Type B pancreatic cell (in vitro differentiated cells): ENCODE measurements at regions not wholly inside any gene's neighbourhood (a gene's known extent, or its start where the extent isn't known, plus 50 kb on each side); places are given as distances from the start of the nearest gene placed in this dataset.

ENCODE experiments used
- DNase-seq: peaks from one replicate; pipeline ENCODE4 v3.0.0; 2021; ENCODE audit warnings: mixed read lengths; ENCODE audit not compliant: unreplicated experiment; ENCODE audit errors: extremely low spot score
- H3K27ac Mint-ChIP-seq: 2 replicates; pipeline ENCODE4 v1.8.0; 2021; ENCODE audit warnings: mild to moderate bottlenecking, mixed read lengths
- H3K27me3 Mint-ChIP-seq: 2 replicates; pipeline ENCODE4 v1.8.0; 2021; ENCODE audit warnings: mixed read lengths
- H3K36me3 Mint-ChIP-seq: 2 replicates; pipeline ENCODE4 v1.8.0; 2021; ENCODE audit warnings: mixed read lengths
- H3K4me1 Mint-ChIP-seq: one replicate; pipeline ENCODE4 v1.8.0; 2021; ENCODE audit warnings: mixed read lengths; ENCODE audit not compliant: unreplicated experiment
- H3K4me3 Mint-ChIP-seq: 2 replicates; pipeline ENCODE4 v1.8.0; 2021; ENCODE audit warnings: mild to moderate bottlenecking, mixed read lengths
- H3K9me3 Mint-ChIP-seq: 2 replicates; pipeline ENCODE4 v1.8.0; 2021; ENCODE audit warnings: mixed read lengths
- TF ChIP-seq, protein P1 (sequence below): fragments of 200-600 bp; sonication (generic); conservative IDR thresholded peaks from 2 replicates; pipeline ENCODE4 v1.5.0; 2021; ENCODE audit warnings: antibody characterized with exemption, mild to moderate bottlenecking

DNA sequence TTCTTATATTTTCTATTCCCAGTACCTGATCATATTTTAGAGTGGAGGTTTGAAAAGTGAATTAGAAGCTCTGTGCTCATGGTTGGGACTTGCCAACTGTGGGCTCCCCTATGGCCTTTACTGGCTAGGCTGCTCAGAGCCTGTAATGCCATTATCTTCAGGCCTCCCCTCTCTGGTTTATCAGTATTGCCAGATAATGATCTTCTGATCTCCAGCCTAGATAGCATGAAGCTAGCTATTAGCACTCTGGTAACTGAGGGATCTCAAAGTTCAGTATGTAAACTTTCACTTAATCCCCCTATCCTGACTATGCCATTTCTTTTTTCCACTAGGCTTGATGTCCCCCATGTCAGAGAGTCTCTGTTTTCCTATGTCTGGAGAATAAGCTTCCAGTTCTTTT is 393.7 kb upstream of the CITED2 start:
- Mint-ChIP-seq H3K27ac (no peak overlapping the region), H3K4me3 (no peak overlapping the region), H3K27me3 (no peaks in the 10 kb centered on the region), H3K4me1 (peaks cover 40% of the 10 kb centered on the region), H3K36me3 (no peaks in the 10 kb centered on the region), H3K9me3 (no peaks in the 10 kb centered on the region)
- TF ChIP-seq, protein P1, sequence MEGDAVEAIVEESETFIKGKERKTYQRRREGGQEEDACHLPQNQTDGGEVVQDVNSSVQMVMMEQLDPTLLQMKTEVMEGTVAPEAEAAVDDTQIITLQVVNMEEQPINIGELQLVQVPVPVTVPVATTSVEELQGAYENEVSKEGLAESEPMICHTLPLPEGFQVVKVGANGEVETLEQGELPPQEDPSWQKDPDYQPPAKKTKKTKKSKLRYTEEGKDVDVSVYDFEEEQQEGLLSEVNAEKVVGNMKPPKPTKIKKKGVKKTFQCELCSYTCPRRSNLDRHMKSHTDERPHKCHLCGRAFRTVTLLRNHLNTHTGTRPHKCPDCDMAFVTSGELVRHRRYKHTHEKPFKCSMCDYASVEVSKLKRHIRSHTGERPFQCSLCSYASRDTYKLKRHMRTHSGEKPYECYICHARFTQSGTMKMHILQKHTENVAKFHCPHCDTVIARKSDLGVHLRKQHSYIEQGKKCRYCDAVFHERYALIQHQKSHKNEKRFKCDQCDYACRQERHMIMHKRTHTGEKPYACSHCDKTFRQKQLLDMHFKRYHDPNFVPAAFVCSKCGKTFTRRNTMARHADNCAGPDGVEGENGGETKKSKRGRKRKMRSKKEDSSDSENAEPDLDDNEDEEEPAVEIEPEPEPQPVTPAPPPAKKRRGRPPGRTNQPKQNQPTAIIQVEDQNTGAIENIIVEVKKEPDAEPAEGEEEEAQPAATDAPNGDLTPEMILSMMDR, result no peak
- no peak for DNase-seq

DNA sequence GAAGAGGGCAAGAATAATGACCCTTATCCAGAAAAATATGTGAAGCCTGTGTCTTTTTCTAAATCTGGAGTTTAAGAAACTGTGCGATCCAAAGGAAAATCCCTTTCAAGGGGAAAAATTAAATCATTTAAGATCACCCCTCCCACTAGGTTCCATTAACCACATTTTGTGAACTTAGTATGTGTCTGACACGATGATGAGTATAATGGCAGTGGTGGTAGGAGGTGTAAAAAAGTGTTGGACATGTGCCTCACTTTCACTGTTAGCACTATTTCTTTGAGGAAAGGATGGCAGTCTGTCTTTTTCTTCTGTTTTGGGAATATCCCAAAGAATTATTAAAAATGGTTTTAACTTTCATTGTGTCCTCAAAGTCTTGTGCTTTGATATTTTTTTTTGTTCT is 392.3 kb upstream of the CITED2 start:
- Mint-ChIP-seq H3K36me3 (no peaks in the 10 kb centered on the region), H3K4me1 (peaks cover 45% of the 10 kb centered on the region), H3K4me3 (no peak overlapping the region), H3K27ac (no peak overlapping the region), H3K27me3 (no peaks in the 10 kb centered on the region), H3K9me3 (no peaks in the 10 kb centered on the region)
- DNase-seq, result no peak
- TF ChIP-seq, protein P1, result no peak

DNA sequence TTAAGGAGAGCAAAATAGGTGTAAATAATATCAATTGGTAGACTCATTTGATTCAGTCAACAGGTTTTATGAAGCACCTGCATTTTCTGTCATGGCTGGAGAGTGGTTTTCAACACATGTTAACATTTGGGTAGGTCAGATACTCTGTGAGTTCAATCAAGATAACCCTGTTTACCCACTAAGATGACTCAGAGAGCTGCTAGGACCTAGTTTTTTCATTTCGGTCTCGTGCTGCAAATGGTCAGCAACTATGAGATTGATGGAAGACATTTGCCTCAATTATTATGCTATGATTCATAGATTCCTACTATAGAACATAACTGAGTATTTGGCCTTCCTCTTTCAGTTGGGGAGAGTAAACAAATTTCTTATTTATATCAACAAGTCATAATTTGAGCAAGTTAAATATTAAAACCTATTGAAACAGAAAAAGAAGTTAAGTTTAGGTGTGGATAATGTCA is 391.4 kb upstream of the CITED2 start:
- DNase-seq, result no peak
- H3K9me3 Mint-ChIP-seq, result no peaks in the 10 kb centered on the region
- H3K4me3 Mint-ChIP-seq, result no peak overlapping the region
- TF ChIP-seq, protein P1, result no peak
- H3K27ac Mint-ChIP-seq, result peak overlapping the region; percentile 29
- peaks cover 45% of the 10 kb centered on the region for H3K4me1 Mint-ChIP-seq
- H3K36me3 Mint-ChIP-seq, result no peaks in the 10 kb centered on the region
- H3K27me3 Mint-ChIP-seq, result no peaks in the 10 kb centered on the region

DNA sequence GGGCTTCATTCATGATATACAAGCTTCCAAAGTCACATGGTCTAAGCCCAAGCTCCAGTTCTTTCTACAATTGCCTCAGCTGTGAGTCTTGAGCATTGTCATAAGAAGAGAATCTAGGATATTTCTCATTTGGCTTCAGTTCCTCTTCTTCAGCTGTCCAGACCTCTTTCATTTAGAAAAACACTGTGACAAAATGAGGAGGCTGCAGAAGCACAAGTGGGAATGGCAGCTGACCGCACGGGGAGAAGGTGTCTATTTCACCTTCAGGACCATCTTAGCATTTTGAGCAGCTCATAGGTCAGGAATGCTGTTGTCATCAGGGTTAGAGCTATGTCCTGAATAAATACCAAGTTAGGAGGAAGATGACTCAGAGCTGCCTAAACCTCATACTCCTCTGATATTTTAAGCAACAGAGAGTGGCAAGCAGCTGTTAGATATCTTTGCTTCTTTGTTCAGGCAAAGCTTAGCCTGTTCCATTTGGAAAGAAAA is 390.1 kb upstream of the CITED2 start:
- no peak for DNase-seq
- Mint-ChIP-seq H3K27me3 (no peaks in the 10 kb centered on the region), H3K9me3 (no peaks in the 10 kb centered on the region), H3K4me1 (peaks cover 45% of the 10 kb centered on the region), H3K27ac (peak overlapping the region; percentile 70), H3K36me3 (no peaks in the 10 kb centered on the region), H3K4me3 (peak overlapping the region; percentile 20)
- TF ChIP-seq, protein P1, result no peak

DNA sequence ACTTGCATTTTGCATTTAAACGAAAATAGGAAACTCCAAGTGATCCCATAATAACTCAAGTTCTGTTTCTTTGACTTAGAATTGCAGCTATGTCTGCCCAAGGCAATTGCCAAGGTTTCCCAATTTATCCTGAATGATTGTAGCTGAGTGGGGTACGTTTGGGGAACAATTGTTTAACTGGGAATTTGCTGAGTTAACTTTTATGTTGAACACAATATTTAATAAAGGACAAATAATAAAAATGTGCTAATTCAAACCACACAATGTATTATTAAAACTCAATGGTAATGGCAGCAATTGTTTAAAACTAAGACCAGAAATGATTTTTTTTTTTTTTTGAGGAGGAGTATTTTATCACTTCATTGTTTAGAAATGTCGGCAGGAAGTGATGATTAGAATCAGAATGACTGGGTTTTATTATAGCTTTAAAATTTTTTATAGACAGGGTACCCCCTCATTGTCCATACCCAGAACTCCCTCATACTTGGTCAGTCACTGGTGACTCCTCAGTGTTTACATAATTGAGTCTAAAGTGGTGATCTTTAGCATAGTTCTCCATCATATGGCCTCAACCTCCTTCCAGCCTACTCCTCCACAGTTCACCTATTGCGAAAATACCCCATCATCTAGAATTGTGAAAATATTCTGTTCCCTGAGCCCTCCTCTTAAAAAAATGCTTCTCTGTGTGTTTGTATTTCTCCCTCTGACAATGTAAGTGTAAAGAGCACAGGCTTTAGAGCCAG is 389.2 kb upstream of the CITED2 start:
- peak overlapping the region; percentile 70 for H3K27ac Mint-ChIP-seq
- DNase-seq, result no peak
- no peaks in the 10 kb centered on the region for H3K27me3 Mint-ChIP-seq
- no peak overlapping the region for H3K4me3 Mint-ChIP-seq
- H3K4me1 Mint-ChIP-seq, result peaks cover 37% of the 10 kb centered on the region
- no peaks in the 10 kb centered on the region for H3K9me3 Mint-ChIP-seq
- H3K36me3 Mint-ChIP-seq, result no peaks in the 10 kb centered on the region
- TF ChIP-seq, protein P1, result no peak
